ENCODE measurements at regions not wholly inside any gene's neighbourhood (a gene's known extent, or its start where the extent isn't known, plus 50 kb on each side); places are given as distances from the start of the nearest gene placed in this dataset.

DNA sequence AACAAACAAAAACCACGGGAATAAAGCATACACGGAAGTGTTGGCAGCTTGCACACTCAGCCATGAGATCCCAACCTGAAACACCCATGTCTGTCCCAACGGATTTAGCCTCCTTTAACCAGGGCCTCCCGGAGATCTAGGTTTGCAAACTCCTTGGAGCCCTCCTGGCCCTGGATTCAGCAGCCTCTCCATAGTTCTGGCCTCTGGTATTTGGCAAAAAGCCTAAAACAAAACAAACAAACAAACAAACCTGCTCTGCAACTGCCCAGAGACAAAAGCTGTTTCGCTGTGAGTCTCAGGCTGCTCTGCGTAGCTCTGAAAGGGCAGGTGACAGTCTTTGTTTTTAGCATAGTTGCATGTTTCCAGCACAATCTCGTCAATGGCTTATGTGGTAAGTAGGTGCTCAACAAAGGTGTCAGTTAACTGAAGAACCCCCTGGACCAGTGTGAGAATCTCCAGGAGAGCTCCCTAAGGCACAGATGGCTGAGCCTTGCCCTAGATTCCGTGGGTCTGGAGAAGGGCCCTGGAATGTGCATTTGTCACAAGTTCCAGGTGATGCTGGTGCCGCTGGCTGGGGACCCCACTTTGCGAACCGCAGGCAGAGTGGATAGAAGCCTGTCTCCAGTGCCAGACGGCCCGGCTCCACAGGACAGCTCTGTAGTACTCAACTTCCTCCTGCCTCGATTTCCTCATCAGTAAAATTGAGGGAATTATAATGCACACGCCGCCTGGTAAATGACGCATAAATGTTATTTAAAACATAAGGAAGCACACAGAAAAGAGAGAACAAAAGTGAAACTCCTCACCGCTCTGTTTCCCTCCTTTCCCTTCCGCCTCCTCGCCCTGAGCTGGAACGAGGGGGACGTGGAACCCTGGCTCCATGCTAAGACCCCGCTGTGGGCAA lies 86.2 kb downstream of the RIPK4 start:
- Histone ChIP-seq H3K4me1 (peaks cover 60% of the 10 kb centered on the region), H3K27ac (peak overlapping the region; percentile 84), H3K4me3 (no peak overlapping the region), H3K27me3 (no peaks in the 10 kb centered on the region), H3K9me3 (no peaks in the 10 kb centered on the region), H3K36me3 (no peaks in the 10 kb centered on the region)
- no peak for TF ChIP-seq POLR2AphosphoS5 (IDR thresholded peaks at IDR 0.05; ENCODE audit: insufficient read depth in 1 of 2, low read depth in 1 of 2)
- TF ChIP-seq POLR2A (IDR thresholded peaks at IDR 0.05), result no peak
- no peak for TF ChIP-seq CTCF (IDR thresholded peaks at IDR 0.05)
- intact Hi-C loops (cut with DNase I), result no loop called here
- no peak for DNase-seq (ENCODE audit: extremely low spot score in 2 of 2)

DNA sequence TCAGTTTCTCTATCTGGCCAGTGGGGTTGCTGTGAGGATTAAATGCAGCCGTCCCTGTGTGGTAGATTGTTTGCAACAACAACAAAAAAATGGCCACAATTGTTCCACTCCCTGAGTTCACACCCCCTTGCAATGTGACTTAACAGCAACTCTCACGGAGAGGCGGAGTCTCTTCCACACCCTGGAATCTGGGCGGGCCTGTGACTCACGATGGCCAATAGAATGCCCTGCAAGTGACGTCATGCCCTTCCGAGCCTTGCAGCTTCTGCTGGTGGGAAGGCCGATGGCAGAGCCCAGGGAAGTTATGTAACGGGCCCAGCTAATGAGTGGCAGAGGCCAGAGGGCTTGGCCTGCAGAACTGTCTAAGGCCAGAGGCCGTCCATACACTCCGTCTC lies 87.9 kb downstream of the RIPK4 start:
- peak in 1 of 2 donors; percentile 96 for DNase-seq (ENCODE audit: extremely low spot score in 2 of 2)
- intact Hi-C loops (cut with DNase I), result no loop called here
- TF ChIP-seq CTCF (IDR thresholded peaks at IDR 0.05) (no peak), POLR2AphosphoS5 (IDR thresholded peaks at IDR 0.05; ENCODE audit: insufficient read depth in 1 of 2, low read depth in 1 of 2) (peak; percentile 32 to 57)
- no peaks in the 10 kb centered on the region for H3K9me3 ChIP-seq
- no peaks in the 10 kb centered on the region for H3K27me3 ChIP-seq
- no peaks in the 10 kb centered on the region for H3K36me3 ChIP-seq
- H3K4me3 ChIP-seq, result peak overlapping the region in 1 of 2 donors; percentile 16
- H3K27ac ChIP-seq, result peak overlapping the region; percentile 84
- H3K4me1 ChIP-seq, result peaks cover 42% of the 10 kb centered on the region

- intact Hi-C loops (cut with DNase I), result no loop called here
- Histone ChIP-seq H3K9me3 (no peaks in the 10 kb centered on the region), H3K27ac (peak overlapping the region; percentile 76), H3K4me3 (peak overlapping the region in 1 of 2 donors; percentile 16), H3K27me3 (no peaks in the 10 kb centered on the region), H3K36me3 (no peaks in the 10 kb centered on the region), H3K4me1 (peaks cover 38% of the 10 kb centered on the region)
- TF ChIP-seq POLR2AphosphoS5 (IDR thresholded peaks at IDR 0.05; ENCODE audit: insufficient read depth in 1 of 2, low read depth in 1 of 2), result peak; percentile 37 to 45
- no peak for TF ChIP-seq CTCF (IDR thresholded peaks at IDR 0.05)
- no peak for TF ChIP-seq POLR2A (IDR thresholded peaks at IDR 0.05)
- DNase-seq (ENCODE audit: extremely low spot score in 2 of 2), result peak in 1 of 2 donors; percentile 96
These were observed 88.6 kb downstream of the RIPK4 start for GRCh38 chr21:41678016-41678923.

- peaks cover 33% of the 10 kb centered on the region for H3K4me1 ChIP-seq
- DNase-seq (ENCODE audit: extremely low spot score in 2 of 2), result no peak
- no peak for TF ChIP-seq POLR2AphosphoS5 (IDR thresholded peaks at IDR 0.05; ENCODE audit: insufficient read depth in 1 of 2, low read depth in 1 of 2)
- TF ChIP-seq POLR2A (IDR thresholded peaks at IDR 0.05), result no peak
- no peak for TF ChIP-seq CTCF (IDR thresholded peaks at IDR 0.05)
- intact Hi-C loops (cut with DNase I), result no loop called here
- H3K36me3 ChIP-seq, result no peaks in the 10 kb centered on the region
- H3K27ac ChIP-seq, result peak overlapping the region; percentile 76
- no peaks in the 10 kb centered on the region for H3K9me3 ChIP-seq
- H3K27me3 ChIP-seq, result no peaks in the 10 kb centered on the region
- H3K4me3 ChIP-seq, result no peak overlapping the region
These were observed 89.2 kb downstream of the RIPK4 start for GRCh38 chr21:41677671-41678015.

Data from vagina (tissue), 2 donors.